SW 1271 (cell line): ENCODE measurements at regions not wholly inside any gene's neighbourhood (a gene's known extent, or its start where the extent isn't known, plus 50 kb on each side); places are given as distances from the start of the nearest gene placed in this dataset.
"Not testable (repeated sequence)": the region's sequence is repeated elsewhere in the genome, so short reads cannot be mapped to it uniquely, and the experiment has no call there.

Experiments
- DNase-seq, 2 experiments: peaks; one replicate each; lab custom pipeline; 2025; lab: John Stamatoyannopoulos, UW

DNA sequence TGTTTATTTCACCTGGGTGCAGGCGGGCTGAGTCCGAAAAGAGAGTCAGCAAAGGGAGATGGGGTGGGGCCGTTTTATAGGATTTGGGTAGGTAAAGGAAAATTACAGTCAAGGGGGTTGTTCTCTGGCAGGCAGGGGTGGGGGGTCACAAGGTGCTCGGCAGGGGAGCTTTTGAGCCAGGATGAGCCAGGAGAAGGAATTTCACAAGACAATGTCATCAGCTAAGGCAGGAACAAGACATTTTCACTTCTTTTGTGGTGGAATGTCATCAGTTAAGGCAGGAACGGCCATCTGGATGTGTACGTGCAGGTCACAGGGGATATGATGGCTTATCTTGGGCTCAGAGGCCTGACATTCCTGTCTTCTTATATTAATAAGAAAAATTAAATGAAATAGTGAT is 115.8 kb upstream of the KCNJ3 start:
- not testable (repeated sequence) for DNase-seq

DNA sequence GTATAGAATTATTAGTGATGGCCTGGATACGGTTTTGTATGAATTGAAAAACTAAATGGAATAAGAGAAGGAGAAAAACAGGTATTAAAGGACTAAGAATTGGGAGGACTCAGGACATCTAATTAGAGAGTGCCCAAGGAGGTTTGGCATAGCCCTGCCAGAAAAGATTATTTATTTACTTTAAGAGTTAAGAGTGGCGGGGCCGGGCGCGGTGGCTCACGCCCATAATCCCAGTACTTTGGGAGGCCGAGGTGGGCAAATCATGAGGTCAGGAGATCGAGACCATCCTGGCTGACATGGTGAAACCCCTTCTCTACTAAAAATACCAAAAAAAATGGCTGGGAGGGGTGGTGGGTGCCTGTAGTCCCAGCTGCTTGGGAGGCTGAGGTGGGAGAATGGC is 115.2 kb upstream of the KCNJ3 start:
- DNase-seq, result not testable (repeated sequence)

- DNase-seq, result no peak
These were observed 110.8 kb upstream of the KCNJ3 start for GRCh38 chr2:154587739-154588138.

DNA sequence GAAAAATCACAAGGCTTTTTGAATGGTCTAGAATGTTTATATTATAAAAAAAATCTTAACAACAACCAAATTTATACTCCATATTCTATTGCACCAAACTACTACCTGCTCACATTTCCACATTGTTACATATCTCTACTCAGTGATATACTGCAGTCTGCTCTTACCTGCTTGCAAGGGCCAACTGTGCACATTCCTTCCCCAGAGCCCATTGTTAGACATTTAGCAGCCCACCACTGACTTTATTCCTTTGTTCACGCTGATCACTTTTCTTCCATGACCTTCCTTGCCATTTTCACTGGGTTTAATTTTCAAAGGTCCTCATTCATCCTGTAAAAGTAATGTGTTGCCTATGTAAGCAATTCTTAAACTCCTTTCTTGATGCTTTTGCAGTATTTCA is 109.7 kb upstream of the KCNJ3 start:
- DNase-seq, result no peak

- DNase-seq, result no peak
These were observed 109.0 kb upstream of the KCNJ3 start for GRCh38 chr2:154589514-154589913.

DNA sequence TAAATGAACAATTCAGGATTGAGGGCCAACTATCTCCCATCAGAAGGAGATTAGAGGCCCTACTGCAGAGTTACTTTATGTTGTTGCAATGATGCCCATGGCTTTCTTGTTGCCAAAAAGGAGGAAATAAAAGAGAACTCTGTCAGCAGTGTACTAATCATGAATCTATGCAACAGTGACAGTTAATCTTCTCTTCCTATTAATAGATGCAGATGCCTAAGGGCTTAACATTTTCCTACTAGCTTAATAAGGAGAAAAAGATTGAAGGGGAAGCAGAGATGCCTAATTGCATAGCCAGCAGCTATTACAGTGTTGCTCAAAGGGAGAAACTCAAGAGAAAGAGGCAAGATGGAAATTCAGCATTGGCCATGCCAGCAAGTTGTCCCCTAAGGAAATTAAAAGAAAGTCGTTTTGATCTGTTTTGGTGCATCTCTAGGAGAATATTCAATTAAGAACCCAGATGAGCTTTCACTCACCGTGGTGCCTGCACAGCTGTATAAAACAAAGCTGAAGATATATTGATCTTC is 107.1 kb upstream of the KCNJ3 start:
- no peak for DNase-seq

DNA sequence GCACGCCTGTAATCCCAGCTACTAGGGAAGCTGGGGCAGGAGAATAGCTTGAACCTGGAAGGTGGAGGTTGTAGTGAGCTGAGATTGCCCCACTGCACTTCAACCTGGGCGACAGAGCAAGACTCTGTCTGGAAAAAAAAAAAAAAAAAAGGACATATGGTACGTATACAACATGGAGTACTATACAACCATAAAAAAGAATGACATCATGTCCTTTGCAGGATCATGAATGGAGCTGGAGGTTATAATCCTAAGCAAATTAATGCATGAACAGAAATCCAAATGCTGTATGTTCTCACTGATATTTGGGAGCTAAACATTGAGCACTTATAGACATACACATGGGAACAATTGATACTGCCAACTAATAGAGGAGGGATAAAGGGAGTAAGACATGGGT is 99.3 kb upstream of the KCNJ3 start:
- no peak for DNase-seq

- DNase-seq, result no peak
These were observed 97.5 kb upstream of the KCNJ3 start for GRCh38 chr2:154600927-154601494.

GRCh38 chr2:154603682-154604081 is 94.8 kb upstream of the KCNJ3 start:
- DNase-seq, result no peak

DNA sequence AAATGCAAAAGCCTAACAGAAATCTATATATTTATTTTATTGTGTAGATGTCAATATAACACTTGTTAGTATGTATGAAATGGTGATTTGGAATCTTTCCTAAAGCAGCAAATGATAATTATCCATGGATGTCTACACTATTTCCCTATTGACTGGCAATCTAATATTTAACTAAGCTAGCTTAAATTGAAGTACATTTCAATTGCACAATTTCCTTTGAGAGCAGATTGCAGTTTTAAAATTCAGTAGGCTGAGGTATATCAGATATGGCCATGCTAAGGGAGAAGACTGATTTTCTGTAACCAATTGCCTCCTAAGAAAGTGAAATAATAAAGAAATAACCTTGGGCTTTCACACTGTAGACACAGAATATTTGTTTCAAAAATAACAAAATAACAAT is 90.1 kb upstream of the KCNJ3 start:
- DNase-seq, result no peak

- no peak for DNase-seq
These were observed 83.6 kb upstream of the KCNJ3 start for GRCh38 chr2:154614906-154615305.

DNA sequence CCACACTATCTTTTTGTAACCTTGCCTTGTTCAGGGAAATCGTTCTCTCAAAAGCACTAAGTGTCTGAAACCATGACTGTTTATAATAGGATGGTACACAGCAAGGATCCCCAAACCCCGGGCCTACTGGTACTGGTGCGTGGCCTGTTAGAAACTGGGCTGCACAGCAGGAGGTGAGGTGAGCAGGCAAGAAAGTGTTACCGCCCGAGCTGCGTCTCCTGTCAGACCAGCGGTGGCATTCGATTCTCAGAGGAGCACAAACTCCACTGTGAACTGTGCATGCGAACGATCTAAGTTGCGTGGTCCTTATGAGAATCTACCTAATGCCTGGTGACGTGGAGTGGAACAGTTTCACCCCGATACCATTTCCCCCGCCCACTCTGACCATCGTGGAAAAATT is 81.8 kb upstream of the KCNJ3 start:
- DNase-seq, result no peak

DNA sequence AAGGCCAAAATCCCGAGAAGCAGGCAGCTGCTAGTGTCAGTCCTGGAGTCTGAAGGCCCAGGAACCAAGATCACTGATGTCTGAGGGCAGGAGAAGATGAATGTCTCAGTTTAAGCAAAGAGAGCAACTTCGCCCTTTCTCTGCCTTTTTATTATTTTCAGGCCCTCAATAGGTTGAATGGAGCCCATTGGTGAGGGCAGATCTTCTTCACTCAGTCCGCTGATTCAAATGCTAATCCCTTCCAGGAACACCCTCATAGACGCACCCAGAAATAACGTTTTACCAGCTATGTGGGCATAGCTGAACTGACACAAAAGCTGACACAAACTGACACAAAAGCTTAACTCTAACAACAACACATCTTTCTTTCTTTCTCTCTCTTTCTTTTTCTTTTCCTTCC is 78.0 kb upstream of the KCNJ3 start:
- no peak for DNase-seq

- DNase-seq, result peak; percentile 2 to 26
These were observed 74.7 kb upstream of the KCNJ3 start for GRCh38 chr2:154623819-154624218.

- DNase-seq, result no peak
These were observed 61.0 kb upstream of the KCNJ3 start for GRCh38 chr2:154637456-154637855.

- no peak for DNase-seq
These were observed 59.7 kb upstream of the KCNJ3 start for GRCh38 chr2:154638783-154639182.

DNA sequence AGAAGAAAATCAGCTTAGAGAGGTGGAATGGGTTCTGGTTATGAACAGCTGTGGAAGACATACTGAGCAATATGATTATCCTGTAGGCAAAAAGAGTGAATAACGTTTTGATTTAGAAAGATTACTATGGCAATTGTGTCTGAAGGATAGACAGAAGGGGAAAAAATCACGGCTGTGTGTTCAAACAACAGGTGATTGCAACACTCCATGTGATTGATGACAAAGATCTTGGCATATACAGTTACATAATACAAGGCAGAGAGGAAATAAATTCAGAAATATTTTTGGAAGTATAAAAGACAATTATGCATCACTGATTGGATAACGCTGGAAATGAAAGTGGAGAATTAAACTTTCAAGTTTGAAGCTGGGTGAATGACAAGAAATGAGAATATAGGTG is 58.5 kb upstream of the KCNJ3 start:
- DNase-seq, result no peak
